AG09319 (cell line): ENCODE measurements at regions not wholly inside any gene's neighbourhood (a gene's known extent, or its start where the extent isn't known, plus 50 kb on each side); places are given as distances from the start of the nearest gene placed in this dataset.

ENCODE experiments used
- DNase-seq: peaks from one replicate; pipeline ENCODE4 v3.0.0-alpha.2; 2010; ENCODE audit warnings: low read depth; ENCODE audit errors: extremely low read depth
- TF ChIP-seq, protein P1 (sequence below): IDR thresholded peaks from 2 replicates; pipeline ENCODE4 v1.5.1; 2011; ENCODE audit warnings: low read depth, mild to moderate bottlenecking, inconsistent platforms, low read length, moderate library complexity

DNA sequence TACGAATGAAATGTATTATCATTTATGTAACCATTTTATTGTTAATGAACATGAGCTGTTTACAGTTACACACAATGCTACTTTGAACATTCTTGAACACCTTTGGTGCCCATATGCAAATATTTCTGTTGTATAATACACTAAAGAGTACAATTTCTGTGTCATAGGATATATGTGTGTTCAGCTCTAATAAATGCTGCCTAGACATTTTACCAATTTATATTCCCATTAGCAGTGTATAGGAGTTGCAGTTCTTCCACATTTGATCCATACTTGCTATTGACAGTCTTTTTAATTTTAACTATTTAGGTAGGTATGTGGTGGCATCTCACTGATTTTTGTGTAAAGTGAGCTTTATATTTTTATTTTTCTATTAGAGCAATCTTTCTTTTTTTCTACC, 331.8 kb downstream of the ZIC1 start:
- DNase-seq = no peak
- TF ChIP-seq, protein P1, sequence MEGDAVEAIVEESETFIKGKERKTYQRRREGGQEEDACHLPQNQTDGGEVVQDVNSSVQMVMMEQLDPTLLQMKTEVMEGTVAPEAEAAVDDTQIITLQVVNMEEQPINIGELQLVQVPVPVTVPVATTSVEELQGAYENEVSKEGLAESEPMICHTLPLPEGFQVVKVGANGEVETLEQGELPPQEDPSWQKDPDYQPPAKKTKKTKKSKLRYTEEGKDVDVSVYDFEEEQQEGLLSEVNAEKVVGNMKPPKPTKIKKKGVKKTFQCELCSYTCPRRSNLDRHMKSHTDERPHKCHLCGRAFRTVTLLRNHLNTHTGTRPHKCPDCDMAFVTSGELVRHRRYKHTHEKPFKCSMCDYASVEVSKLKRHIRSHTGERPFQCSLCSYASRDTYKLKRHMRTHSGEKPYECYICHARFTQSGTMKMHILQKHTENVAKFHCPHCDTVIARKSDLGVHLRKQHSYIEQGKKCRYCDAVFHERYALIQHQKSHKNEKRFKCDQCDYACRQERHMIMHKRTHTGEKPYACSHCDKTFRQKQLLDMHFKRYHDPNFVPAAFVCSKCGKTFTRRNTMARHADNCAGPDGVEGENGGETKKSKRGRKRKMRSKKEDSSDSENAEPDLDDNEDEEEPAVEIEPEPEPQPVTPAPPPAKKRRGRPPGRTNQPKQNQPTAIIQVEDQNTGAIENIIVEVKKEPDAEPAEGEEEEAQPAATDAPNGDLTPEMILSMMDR = no peak

DNA sequence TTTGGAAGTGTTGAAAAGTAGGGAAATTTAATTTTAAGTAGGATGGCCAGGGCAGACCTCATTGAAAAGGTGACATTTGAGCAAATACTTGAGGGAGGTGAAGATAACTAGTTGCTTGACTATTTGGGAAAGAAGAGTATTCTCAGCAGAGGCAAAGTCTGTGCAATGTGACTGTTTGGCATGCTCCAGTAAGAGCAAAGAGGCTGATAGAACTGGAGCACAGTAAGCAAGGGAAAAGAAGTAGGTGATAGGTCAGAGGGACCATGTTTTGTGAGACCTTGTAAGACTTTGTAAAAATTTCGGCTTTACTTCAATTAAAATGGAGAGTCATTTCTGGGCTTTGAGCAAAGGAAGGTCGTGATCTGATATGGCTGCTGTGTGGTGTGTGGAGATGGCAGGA, 335.8 kb downstream of the ZIC1 start:
- no peak for DNase-seq
- TF ChIP-seq, protein P1 = no peak

GRCh38 chr3:147755310-147755709, 346.1 kb downstream of the ZIC1 start:
- TF ChIP-seq, protein P1 = no peak
- no peak for DNase-seq

GRCh38 chr3:147756476-147756875, 347.3 kb downstream of the ZIC1 start:
- no peak for DNase-seq
- TF ChIP-seq, protein P1 = no peak

DNA sequence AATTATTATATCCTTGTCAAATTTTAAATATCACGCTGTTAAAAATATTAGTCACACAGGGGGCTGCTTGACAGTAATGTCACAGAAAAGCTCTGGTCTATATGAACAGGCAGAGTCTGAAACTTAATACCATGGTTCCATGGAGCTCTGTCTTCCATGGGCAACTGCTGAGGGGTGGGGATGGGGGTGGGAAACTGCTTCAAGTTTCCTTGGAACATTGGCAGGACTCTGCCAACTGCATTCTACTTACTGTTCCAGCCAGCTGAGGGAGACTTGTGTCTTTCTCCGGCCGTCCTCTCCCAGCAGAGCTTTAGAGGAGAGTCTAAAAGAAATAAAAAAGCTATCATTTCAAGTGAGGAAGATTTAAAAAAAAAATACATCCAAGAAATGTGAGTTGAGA, 348.7 kb downstream of the ZIC1 start:
- TF ChIP-seq, protein P1 = no peak
- no peak for DNase-seq

DNA sequence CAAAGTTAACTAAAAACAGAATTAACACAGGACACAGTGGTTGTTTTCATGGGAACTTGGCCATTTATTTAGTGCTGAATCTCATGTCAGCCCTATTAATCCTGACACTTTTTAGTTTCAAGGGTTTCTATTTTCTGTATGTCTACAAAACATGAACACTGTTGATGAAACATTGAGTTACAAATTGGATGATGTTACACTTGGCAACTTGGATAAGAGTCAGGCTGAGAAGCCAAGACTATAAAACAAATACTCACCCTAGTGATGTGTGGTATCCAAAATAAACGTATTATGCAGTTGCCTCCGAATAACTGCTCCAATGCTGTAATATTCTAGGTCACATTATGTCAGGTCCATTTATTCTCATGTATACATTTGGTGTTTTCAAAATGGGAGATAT, 349.6 kb downstream of the ZIC1 start:
- TF ChIP-seq, protein P1 = no peak
- DNase-seq = no peak

GRCh38 chr3:147760085-147760484, 350.9 kb downstream of the ZIC1 start:
- TF ChIP-seq, protein P1 = no peak
- DNase-seq = no peak

DNA sequence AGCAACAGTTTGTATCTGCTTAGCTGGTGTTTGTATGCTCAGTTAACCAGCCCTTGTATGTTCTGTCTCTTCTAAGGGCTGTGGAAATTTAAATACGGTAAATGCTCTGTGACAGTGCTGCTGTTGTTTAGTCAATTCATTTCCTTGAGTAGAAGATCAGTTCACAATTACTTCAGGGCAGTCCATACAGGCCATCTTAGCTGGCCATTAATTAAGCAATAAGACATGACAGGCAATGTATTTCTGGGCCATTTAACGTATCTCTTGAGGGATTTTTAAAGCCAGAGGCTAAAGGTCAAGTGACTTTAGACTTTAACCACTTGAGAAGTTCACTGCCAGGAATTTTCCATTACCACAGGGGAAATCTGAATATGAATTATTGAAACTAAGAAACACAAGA, 351.8 kb downstream of the ZIC1 start:
- TF ChIP-seq, protein P1 = no peak
- DNase-seq = no peak
